ENCODE measurements at regions not wholly inside any gene's neighbourhood (a gene's known extent, or its start where the extent isn't known, plus 50 kb on each side); places are given as distances from the start of the nearest gene placed in this dataset.

GRCh38 chrX:134743091-134743490 is 53.9 kb downstream of the PABIR2 start:
- no peak overlapping the region for H2AFZ ChIP-seq (ENCODE audit: low read depth, low read length, poor library complexity, severe bottlenecking)
- BruUV-seq (replicated peaks): no TSS peak

More at GRCh38 chrX:134743091-134743490, 53.9 kb downstream of the PABIR2 start:
- ChIA-PET POLR2A (no interaction called here), RAD21 (ENCODE audit: low non-redundant PET in 1 of 2, low total read pairs in 2 of 2, uncharacterized antibody in 2 of 2, unreplicated experiment in 2 of 2) (no interaction called here), CTCF (no interaction called here)
- Histone ChIP-seq H3K4me2 (ENCODE audit: low read length) (no peak overlapping the region), H3K4me1 (ENCODE audit: control insufficient read depth in 1 of 2, insufficient read depth in 2 of 2, low read length in 2 of 2) (no peaks in the 10 kb centered on the region), H3K9me3 (ENCODE audit: control insufficient read depth in 1 of 2, insufficient read depth in 1 of 2, low read depth in 1 of 2, low read length in 2 of 2) (no peaks in the 10 kb centered on the region), H3K9me2 (ENCODE audit: insufficient read depth) (no peaks in the 10 kb centered on the region), H3K4me3 (replicated peaks in 1 of 2; ENCODE audit: low read depth in 1 of 2, low read length in 2 of 2) (no peak overlapping the region), H3K36me3 (ENCODE audit: control insufficient read depth in 1 of 2, insufficient read depth in 2 of 2, low read length in 2 of 2) (no peaks in the 10 kb centered on the region), H3K79me2 (ENCODE audit: insufficient read depth, low read length) (no peaks in the 10 kb centered on the region), H4K20me1 (ENCODE audit: insufficient read depth) (no peaks in the 10 kb centered on the region), H3K27ac (ENCODE audit: low read depth, low read length) (no peak overlapping the region), H3K27me3 (ENCODE audit: insufficient read depth, low read length) (no peaks in the 10 kb centered on the region), H3K9ac (ENCODE audit: low read length) (no peak overlapping the region)
- TF ChIP-seq FOSL1 (IDR thresholded peaks at IDR 0.05; ENCODE audit: low read depth) (no peak), TCF7L2 (IDR thresholded peaks at IDR 0.05; ENCODE audit: borderline replicate concordance, extremely low read depth, insufficient read depth, insufficient read length) (no peak), EZH2phosphoT487 (IDR thresholded peaks at IDR 0.05; ENCODE audit: borderline replicate concordance) (no peak), SP1 (IDR thresholded peaks at IDR 0.05; ENCODE audit: low read depth) (no peak), MAX (IDR thresholded peaks at IDR 0.05) (no peak), ZNF274 (IDR thresholded peaks at IDR 0.05; ENCODE audit: low read depth, low read length) (no peak), ZFX (IDR thresholded peaks at IDR 0.05) (no peak), CEBPB (IDR thresholded peaks at IDR 0.05; ENCODE audit: low read depth) (no peak), SIN3A (IDR thresholded peaks at IDR 0.05; ENCODE audit: low read depth) (no peak), CTCF (IDR thresholded peaks at IDR 0.05 in 2 of 3, conservative IDR thresholded peaks at IDR 0.05 in 1 of 3; ENCODE audit: borderline replicate concordance in 1 of 3, insufficient read depth in 1 of 3, low read depth in 2 of 3, low read length in 2 of 3) (no peak)
- ATAC-seq (no peak), DNase-seq (ENCODE audit: low read depth, low spot score) (no peak)
- intact Hi-C loops (cut with micrococcal nuclease): no loop called here
